NCI-H446 treated with DMSO at 0.1 percent for 48 hours (cell line): ENCODE measurements at regions not wholly inside any gene's neighbourhood (a gene's known extent, or its start where the extent isn't known, plus 50 kb on each side); places are given as distances from the start of the nearest gene placed in this dataset.

Experiments used
- DNase-seq: peaks from one replicate; lab custom pipeline; 2025; lab: John Stamatoyannopoulos, UW

GRCh38 chr18:30057398-30057797, 985.1 kb downstream of the DSC3 start:
- DNase-seq = no peak

- no peak for DNase-seq
Observed at GRCh38 chr18:30056528-30056927, 986.0 kb downstream of the DSC3 start.

- no peak for DNase-seq
Observed at GRCh38 chr18:30044496-30044895, 998.0 kb downstream of the DSC3 start.

GRCh38 chr18:30039201-30039600, 1003.3 kb downstream of the DSC3 start:
- DNase-seq = no peak

- no peak for DNase-seq
Observed at GRCh38 chr18:30034818-30035217, 1007.7 kb downstream of the DSC3 start.

GRCh38 chr18:30016179-30016578, 1026.4 kb downstream of the DSC3 start:
- no peak for DNase-seq

- no peak for DNase-seq
Observed at GRCh38 chr18:30004965-30005364, 1037.6 kb downstream of the DSC3 start.

GRCh38 chr18:29982218-29982617, 1060.3 kb downstream of the DSC3 start:
- peak; percentile 0 for DNase-seq

- no peak for DNase-seq
Observed at GRCh38 chr18:29979881-29980280, 1062.7 kb downstream of the DSC3 start.

GRCh38 chr18:29969876-29970275, 1072.7 kb downstream of the DSC3 start:
- no peak for DNase-seq

GRCh38 chr18:29962579-29962978, 1080.0 kb downstream of the DSC3 start:
- DNase-seq = no peak

GRCh38 chr18:29960539-29960938, 1082.0 kb downstream of the DSC3 start:
- no peak for DNase-seq

GRCh38 chr18:29930231-29930630, 1112.3 kb downstream of the DSC3 start:
- DNase-seq = no peak

- DNase-seq = peak; percentile 31
Observed at GRCh38 chr18:29928081-29928480, 1114.5 kb downstream of the DSC3 start.

GRCh38 chr18:29925566-29925965, 1117.0 kb downstream of the DSC3 start:
- no peak for DNase-seq

GRCh38 chr18:29912351-29912750, 1130.2 kb downstream of the DSC3 start:
- DNase-seq = no peak

GRCh38 chr18:29892960-29893558, 1149.5 kb downstream of the DSC3 start:
- peak; percentile 9 for DNase-seq

- DNase-seq = no peak
Observed at GRCh38 chr18:29883114-29883513, 1159.4 kb downstream of the DSC3 start.

GRCh38 chr18:29882620-29883019, 1159.9 kb downstream of the DSC3 start:
- DNase-seq = no peak

GRCh38 chr18:29879763-29880162, 1162.8 kb downstream of the DSC3 start:
- no peak for DNase-seq

GRCh38 chr18:29874519-29875098, 1167.9 kb downstream of the DSC3 start:
- DNase-seq = peak; percentile 6

- DNase-seq = no peak
Observed at GRCh38 chr18:29873211-29873610, 1169.3 kb downstream of the DSC3 start.

- DNase-seq = no peak
Observed at GRCh38 chr18:29871246-29871645, 1171.3 kb downstream of the DSC3 start.

- DNase-seq = no peak
Observed at GRCh38 chr18:29862824-29863223, 1179.7 kb downstream of the DSC3 start.
